ENCODE measurements at regions not wholly inside any gene's neighbourhood (a gene's known extent, or its start where the extent isn't known, plus 50 kb on each side); places are given as distances from the start of the nearest gene placed in this dataset.

GRCh38 chr14:71695611-71696350 lies 236.4 kb upstream of the RGS6 start:
- no peak for TF ChIP-seq CTCF (IDR thresholded peaks at IDR 0.05)
- TF ChIP-seq EP300 (IDR thresholded peaks at IDR 0.05): no peak

Measured in sigmoid colon (tissue), 4 donors.